H7 (cell line): ENCODE measurements at regions not wholly inside any gene's neighbourhood (a gene's known extent, or its start where the extent isn't known, plus 50 kb on each side); places are given as distances from the start of the nearest gene placed in this dataset.
A peak's percentile ranks its signal among the peaks of the same experiment; 100 is the strongest.

Experiments
- DNase-seq: peaks from one replicate; pipeline ENCODE4 v3.0.0; 2012
- H3K27me3 ChIP-seq: 2 replicates; pipeline ENCODE4 v1.6.0; 2011; ENCODE audit warnings: mild to moderate bottlenecking, low read length; ENCODE audit not compliant: control insufficient read depth, insufficient read depth
- H3K36me3 ChIP-seq: replicated peaks from 2 replicates; pipeline ENCODE4 v1.5.1; 2011; ENCODE audit warnings: low read length; ENCODE audit not compliant: control insufficient read depth, insufficient read depth
- H3K4me3 ChIP-seq: 2 replicates; pipeline ENCODE4 v1.5.1; 2011; ENCODE audit warnings: low read depth, mild to moderate bottlenecking, control low read depth, low read length, moderate library complexity; ENCODE audit not compliant: insufficient read depth

DNA sequence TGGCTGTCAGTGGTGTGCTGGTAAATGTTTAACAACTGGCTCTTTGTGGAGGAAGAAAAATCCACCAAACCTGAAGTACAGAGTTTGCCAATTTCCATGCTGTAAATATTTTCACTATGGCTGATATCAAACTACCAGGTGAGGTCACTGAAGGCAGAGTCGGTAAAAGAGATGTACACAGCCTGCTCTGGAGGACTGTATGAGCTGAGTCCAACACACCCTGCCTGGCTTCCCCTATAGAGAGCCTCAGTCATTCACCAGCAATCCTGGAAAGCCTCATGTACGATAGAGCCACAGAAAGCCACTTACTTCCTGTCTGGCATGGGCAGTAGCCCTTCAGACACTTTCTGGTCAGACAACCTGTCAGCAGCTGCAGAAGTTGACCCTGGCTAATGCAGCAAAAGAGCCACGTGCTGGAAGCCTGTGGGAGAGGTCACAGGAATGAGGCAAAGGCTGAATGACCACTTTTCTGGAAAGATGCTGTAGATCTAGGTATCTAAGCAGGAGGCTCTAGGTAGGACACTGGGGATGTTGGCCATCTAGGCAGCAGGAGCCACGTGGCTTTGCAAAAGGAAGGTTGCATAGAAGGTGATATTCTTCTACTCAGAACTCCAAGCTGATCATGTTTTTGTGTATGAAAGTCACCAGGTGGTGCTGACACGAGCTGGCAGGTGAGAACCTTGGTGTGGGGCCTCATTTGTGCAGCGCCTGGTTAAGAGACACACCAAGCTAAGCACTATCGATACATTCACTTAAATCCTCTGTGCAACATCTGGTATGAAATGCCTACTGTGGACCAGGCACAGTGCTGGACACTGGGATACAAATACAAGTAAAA lies 553.9 kb downstream of the VRK1 start:
- DNase-seq: no peak

DNA sequence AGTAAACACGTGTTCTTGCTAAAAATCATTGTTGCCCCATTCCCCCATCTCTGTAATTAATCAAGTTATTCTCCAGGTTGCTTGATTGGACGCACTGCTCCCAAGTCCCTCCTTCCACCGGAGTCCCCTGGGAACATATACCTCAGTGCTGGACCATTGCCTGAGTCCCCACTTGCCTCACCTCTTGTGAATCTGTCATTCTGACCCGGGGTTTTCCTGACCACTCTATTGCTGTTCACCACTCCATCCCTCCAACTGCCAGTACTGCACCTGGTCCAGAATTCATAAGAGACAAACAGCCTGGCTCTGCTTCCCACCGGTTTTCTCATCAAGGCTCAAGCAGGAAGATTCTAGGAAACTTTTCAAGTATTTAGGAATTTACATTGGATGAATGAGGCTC lies 555.9 kb downstream of the VRK1 start:
- no peaks in the 10 kb centered on the region for H3K36me3 ChIP-seq
- H3K4me3 ChIP-seq: no peak overlapping the region
- H3K27me3 ChIP-seq: no peaks in the 10 kb centered on the region
- no peak for DNase-seq

More for the DNA sequence above, 553.9 kb downstream of the VRK1 start:
- Histone ChIP-seq H3K36me3 (no peaks in the 10 kb centered on the region), H3K27me3 (no peaks in the 10 kb centered on the region), H3K4me3 (no peak overlapping the region)

GRCh38 chr14:97354119-97354722 lies 557.0 kb downstream of the VRK1 start:
- H3K36me3 ChIP-seq: no peaks in the 10 kb centered on the region
- H3K4me3 ChIP-seq: no peak overlapping the region
- no peaks in the 10 kb centered on the region for H3K27me3 ChIP-seq
- no peak for DNase-seq

DNA sequence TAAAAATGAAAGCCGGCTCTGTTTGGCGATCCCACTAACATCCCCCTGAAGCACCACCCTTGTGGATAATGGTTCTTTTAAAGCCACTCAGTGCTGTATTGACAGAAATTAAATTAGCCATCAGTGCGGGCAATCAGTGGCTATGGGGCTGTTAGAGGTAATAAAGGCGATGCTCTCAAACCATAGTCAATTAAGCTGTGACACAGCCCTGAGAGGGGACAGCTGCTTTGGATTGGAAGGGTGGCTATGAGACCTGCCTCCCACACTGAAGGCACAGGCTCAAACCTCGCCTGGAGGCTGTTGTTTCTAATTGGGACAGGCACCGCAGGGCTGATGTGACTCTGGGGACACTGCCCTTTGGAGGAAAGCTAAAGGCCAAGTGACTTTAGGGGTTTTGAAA lies 562.2 kb downstream of the VRK1 start:
- Histone ChIP-seq H3K4me3 (no peak overlapping the region), H3K36me3 (no peaks in the 10 kb centered on the region), H3K27me3 (no peaks in the 10 kb centered on the region)
- no peak for DNase-seq

GRCh38 chr14:97361181-97361580 lies 564.0 kb downstream of the VRK1 start:
- Histone ChIP-seq H3K4me3 (no peak overlapping the region), H3K36me3 (no peaks in the 10 kb centered on the region), H3K27me3 (no peaks in the 10 kb centered on the region)
- DNase-seq: no peak

DNA sequence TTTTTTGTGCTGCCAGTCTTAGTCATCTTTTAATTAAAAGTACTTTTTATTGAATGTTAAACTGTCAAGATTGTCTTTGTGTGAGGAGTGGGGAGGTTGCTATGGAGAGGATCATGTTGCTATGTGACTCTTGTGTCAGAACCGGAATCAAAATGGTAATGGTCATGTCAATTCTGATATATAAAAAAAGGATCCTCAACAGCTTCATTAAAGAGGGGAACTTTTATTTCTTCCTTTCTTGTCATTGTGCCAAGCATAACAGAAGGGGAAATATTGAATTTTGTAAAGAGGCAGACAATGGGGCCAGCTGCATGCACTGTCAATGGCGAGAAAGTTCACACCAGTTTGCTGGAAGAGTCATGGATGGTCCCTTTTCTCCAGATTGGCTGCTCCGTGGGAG lies 564.8 kb downstream of the VRK1 start:
- no peak for DNase-seq
- Histone ChIP-seq H3K4me3 (no peak overlapping the region), H3K27me3 (no peaks in the 10 kb centered on the region), H3K36me3 (no peaks in the 10 kb centered on the region)

DNA sequence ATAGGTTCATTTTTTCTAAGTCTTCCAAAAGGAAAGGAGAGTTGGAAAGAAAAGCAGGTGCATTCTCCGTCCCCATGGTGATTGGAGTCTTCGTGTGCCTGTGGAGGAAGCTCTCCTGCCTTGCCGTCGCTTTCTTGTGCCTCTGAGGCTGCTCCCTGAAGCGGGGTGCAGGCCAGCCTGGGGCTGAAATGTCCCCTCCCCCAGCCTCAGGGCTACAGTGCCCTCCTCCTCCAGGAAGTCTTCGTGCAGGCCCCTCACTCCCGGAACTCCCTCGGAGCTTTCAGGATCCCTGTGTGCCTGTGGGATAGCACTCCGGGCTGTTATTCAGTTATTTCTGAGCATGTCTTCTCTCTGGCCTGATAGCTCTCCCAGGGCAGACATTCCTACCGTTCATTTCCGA lies 569.2 kb downstream of the VRK1 start:
- no peaks in the 10 kb centered on the region for H3K36me3 ChIP-seq
- DNase-seq: peak; percentile 63
- no peaks in the 10 kb centered on the region for H3K27me3 ChIP-seq
- no peak overlapping the region for H3K4me3 ChIP-seq

DNA sequence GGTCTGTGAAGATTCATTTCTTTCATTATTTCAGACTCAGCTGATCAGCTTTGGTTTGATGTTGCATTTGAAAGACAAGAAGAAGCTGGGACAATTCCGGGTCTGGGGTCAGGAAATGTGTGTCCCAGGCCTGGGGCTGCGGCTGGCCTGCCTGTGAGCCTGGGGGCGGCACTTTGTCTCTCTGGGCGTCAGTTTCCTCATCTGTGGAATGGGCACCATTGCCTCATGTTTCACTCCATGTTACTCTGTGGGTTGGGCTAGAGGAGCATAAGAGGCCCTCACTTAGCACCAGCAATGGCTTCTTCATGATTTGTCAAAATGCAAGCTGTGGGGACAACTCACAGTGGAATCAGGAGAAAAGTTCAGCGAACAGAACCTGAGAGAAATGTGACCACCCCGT lies 570.1 kb downstream of the VRK1 start:
- Histone ChIP-seq H3K27me3 (no peaks in the 10 kb centered on the region), H3K4me3 (no peak overlapping the region), H3K36me3 (no peaks in the 10 kb centered on the region)
- no peak for DNase-seq

DNA sequence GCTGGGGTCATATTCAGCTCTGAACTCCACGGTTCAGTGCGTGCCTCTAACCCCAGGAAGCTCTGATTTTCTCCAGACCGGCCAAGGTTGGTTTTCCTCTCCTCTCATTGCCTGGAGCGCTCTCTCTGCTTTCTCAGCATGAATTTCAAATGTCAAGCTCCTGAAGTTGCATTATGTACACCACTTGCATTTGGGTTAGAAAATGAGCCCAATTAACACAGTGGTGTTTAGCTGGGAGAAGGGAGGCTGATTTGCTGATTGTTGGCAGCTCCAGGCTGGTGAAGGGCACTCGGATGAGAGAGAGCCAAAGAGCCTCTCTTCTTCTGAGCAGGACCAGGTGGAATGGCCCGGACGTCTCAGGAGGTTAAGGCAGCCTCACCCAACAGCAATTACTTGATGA lies 570.9 kb downstream of the VRK1 start:
- no peaks in the 10 kb centered on the region for H3K27me3 ChIP-seq
- H3K36me3 ChIP-seq: no peaks in the 10 kb centered on the region
- H3K4me3 ChIP-seq: no peak overlapping the region
- DNase-seq: no peak

GRCh38 chr14:97368900-97369564 lies 571.9 kb downstream of the VRK1 start:
- Histone ChIP-seq H3K27me3 (no peaks in the 10 kb centered on the region), H3K36me3 (no peaks in the 10 kb centered on the region), H3K4me3 (no peak overlapping the region)
- no peak for DNase-seq

GRCh38 chr14:97369901-97370300 lies 572.7 kb downstream of the VRK1 start:
- no peak for DNase-seq
- Histone ChIP-seq H3K4me3 (no peak overlapping the region), H3K36me3 (no peaks in the 10 kb centered on the region), H3K27me3 (no peaks in the 10 kb centered on the region)

DNA sequence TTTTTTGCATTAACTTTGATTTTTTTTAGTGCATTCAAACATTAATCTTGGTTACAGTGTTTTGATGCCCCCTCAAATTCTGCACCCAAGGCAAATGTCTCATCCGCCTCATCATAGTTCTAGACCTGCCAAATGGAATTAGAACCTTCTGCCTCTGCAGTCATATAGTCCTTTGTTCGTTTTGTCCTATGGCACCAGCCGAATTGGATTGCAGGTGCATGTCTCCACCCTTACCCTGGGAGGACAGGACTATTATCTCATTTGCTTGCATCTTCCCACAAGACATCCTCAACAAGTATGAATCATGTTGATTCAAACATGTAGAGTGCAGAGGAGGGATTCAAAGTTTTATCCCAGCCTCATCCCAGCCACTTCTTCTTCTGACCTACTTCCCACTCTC lies 579.1 kb downstream of the VRK1 start:
- no peak overlapping the region for H3K4me3 ChIP-seq
- no peaks in the 10 kb centered on the region for H3K27me3 ChIP-seq
- DNase-seq: no peak
- no peaks in the 10 kb centered on the region for H3K36me3 ChIP-seq

DNA sequence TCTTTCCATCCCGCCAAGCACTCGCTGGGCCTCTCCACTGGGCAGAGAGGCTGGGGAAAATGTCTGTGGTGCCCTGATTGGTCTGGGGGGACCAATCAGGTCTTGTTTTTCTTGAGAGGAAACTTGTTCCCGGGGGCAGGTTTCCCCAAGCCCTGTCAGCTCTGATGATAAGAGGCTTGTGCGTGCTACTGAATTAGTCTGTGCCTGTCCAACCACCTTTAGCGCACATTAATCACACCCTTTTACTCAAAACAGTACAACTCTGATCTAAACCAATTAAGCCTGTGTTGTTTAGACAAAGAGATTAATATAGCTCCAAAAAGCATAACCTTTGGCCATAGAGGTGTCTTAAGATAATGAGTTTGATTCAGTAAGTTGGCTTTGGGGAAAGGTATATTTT lies 580.4 kb downstream of the VRK1 start:
- Histone ChIP-seq H3K36me3 (no peaks in the 10 kb centered on the region), H3K4me3 (no peak overlapping the region), H3K27me3 (no peaks in the 10 kb centered on the region)
- DNase-seq: peak; percentile 14

DNA sequence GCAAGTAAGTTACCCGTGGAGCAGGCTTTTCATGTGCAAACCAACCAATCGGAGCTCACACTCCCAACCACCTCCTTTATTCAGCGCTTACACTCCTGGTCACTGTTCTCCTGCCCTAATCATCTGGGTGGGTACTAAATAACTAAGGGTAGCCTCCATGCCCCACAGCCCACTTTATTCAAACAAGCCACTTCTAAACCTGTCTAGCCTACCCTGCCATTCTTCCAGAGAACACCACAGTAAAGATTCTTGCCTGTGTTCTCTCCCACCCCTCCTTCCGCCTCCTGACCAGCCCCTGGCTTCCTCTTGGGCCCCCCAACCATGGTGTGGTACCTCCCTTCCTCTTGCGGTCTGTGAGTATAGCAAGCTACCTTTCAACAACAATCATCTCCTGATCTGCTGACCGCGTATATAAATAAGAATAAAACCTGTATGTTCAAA lies 581.9 kb downstream of the VRK1 start:
- no peaks in the 10 kb centered on the region for H3K27me3 ChIP-seq
- H3K4me3 ChIP-seq: no peak overlapping the region
- peak; percentile 41 for DNase-seq
- H3K36me3 ChIP-seq: no peaks in the 10 kb centered on the region

DNA sequence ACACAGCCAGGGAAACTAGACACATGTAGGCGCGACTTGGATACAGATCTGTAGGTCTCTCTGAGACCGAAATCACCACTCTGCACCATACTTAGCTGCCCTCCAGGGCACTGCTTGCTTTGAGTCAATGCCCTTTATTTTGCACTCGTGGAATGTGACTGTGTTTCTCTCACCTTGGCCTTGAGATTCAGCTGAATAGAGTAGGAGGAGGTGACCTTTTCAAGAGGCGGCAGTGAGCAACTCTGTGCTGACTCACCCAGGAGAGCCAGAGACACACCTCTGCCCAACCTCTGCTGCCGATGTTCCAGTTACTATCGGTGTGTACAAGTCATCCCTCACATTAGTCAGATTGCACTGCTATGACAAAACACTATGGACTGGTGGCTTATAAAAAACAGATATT lies 583.4 kb downstream of the VRK1 start:
- Histone ChIP-seq H3K36me3 (no peaks in the 10 kb centered on the region), H3K4me3 (no peak overlapping the region), H3K27me3 (no peaks in the 10 kb centered on the region)
- no peak for DNase-seq
